GM12878 (cell line): ENCODE measurements at regions not wholly inside any gene's neighbourhood (a gene's known extent, or its start where the extent isn't known, plus 50 kb on each side); places are given as distances from the start of the nearest gene placed in this dataset.
A peak's percentile ranks its signal among the peaks of the same experiment; 100 is the strongest.

Source experiments
- ATAC-seq: fragments of 200-7000 bp; cut with Tn5 transposase; 3 replicates; pipeline ENCODE4 v1.9.1; 2020; ENCODE audit warnings: mild to moderate bottlenecking, moderate library complexity
- BruUV-seq: library from RNA; stranded (reverse); fragments of 400-500 nt; replicated peaks from 2 replicates; lab custom pipeline; 2021; lab: Mats Ljungman, UMichigan
- CTCF ChIA-PET: fragments of 300-600 bp; sonication (Branson Sonifier 250); formaldehyde crosslinking; extraction: SDS; loops from one replicate; lab custom pipeline; 2021; ENCODE audit warnings: inconsistent platforms; lab: Yijun Ruan, JAX
- POLR2A ChIA-PET: fragments of 350-600 bp; formaldehyde crosslinking; extraction: SDS; loops from one replicate; lab custom pipeline; 2021; ENCODE audit warnings: inconsistent platforms; lab: Charles Lee
- RAD21 ChIA-PET: fragments of 300-600 bp; sonication (Branson Sonifier 250); formaldehyde crosslinking; loops from one replicate; lab custom pipeline; 2023; ENCODE audit warnings: antibody characterized with exemption; ENCODE audit not compliant: unreplicated experiment; lab: Charles Lee
- SMC1A ChIA-PET: fragments of 300-600 bp; sonication (Branson Sonifier 250); formaldehyde crosslinking; loops from one replicate; lab custom pipeline; 2023; ENCODE audit not compliant: unreplicated experiment, uncharacterized antibody; lab: Charles Lee
- DNase-seq: peaks from one replicate; pipeline ENCODE4 v3.0.0-alpha.2; 2011; ENCODE audit warnings: low read depth, low spot score
- FAIRE-seq: peaks from 3 replicates; lab custom pipeline; 2011; peaks lifted over from hg19 to GRCh38; lab: Jason Lieb, UNC
- H2AFZ ChIP-seq: 2 replicates; pipeline ENCODE4 v1.6.0; 2011; ENCODE audit warnings: low read depth, low read length, control low read depth; ENCODE audit not compliant: control insufficient read depth
- H3K27ac ChIP-seq: 2 replicates; pipeline ENCODE4 v1.5.1; 2011; ENCODE audit warnings: control low read depth; ENCODE audit not compliant: control insufficient read depth, insufficient read depth
- H3K27me3 ChIP-seq, 2 experiments: replicated peaks in 1 of 2; 2 replicates each; pipeline versions ENCODE4 v1.6.0 to v1.6.1; 2011; ENCODE audit warnings: low read length in 1 of 2; ENCODE audit not compliant: control insufficient read depth in 2 of 2, insufficient read depth in 2 of 2
- H3K36me3 ChIP-seq, 2 experiments: 2 replicates each; pipeline ENCODE4 v1.5.1; 2011; ENCODE audit warnings: low read length in 1 of 2; ENCODE audit not compliant: control insufficient read depth in 2 of 2, insufficient read depth in 2 of 2
- H3K4me1 ChIP-seq: 2 replicates; pipeline ENCODE4 v1.6.1; 2011; ENCODE audit warnings: mild to moderate bottlenecking, low read length, moderate library complexity, mixed read lengths; ENCODE audit not compliant: control insufficient read depth, insufficient read depth
- H3K4me2 ChIP-seq: 2 replicates; pipeline ENCODE4 v1.6.0; 2011; ENCODE audit warnings: control low read depth; ENCODE audit not compliant: control insufficient read depth, insufficient read depth
- H3K4me3 ChIP-seq: fragments of 200-600 bp; sonication (generic); 2 replicates; pipeline ENCODE4 v1.5.1; 2016
- H3K79me2 ChIP-seq: 2 replicates; pipeline ENCODE4 v1.6.0; 2011; ENCODE audit warnings: low read length; ENCODE audit not compliant: control insufficient read depth, insufficient read depth
- H3K9ac ChIP-seq: 2 replicates; pipeline ENCODE4 v1.8.0; 2011; ENCODE audit warnings: low read length, control low read depth, mixed read lengths; ENCODE audit not compliant: control insufficient read depth, insufficient read depth
- H3K9me3 ChIP-seq: replicated peaks from 3 replicates; pipeline ENCODE4 v1.5.1; 2011; ENCODE audit warnings: mild to moderate bottlenecking, low read length; ENCODE audit not compliant: control insufficient read depth, insufficient read depth
- H4K20me1 ChIP-seq: 2 replicates; pipeline ENCODE4 v1.6.0; 2011; ENCODE audit not compliant: control insufficient read depth, insufficient read depth
- BACH1 ChIP-seq: fragments of 450-650 bp; IDR thresholded peaks from 2 replicates; pipeline ENCODE4 v1.6.1; 2017; ENCODE audit warnings: mild to moderate bottlenecking, borderline replicate concordance
- BCL11A ChIP-seq: IDR thresholded peaks from 2 replicates; pipeline ENCODE4 v1.6.1; 2011; ENCODE audit warnings: low read depth, low read length
- BMI1 ChIP-seq: fragments of 450-650 bp; IDR thresholded peaks from 2 replicates; pipeline ENCODE4 v1.6.1; 2016; ENCODE audit warnings: mild to moderate bottlenecking, moderate library complexity, borderline replicate concordance
- JUND ChIP-seq: IDR thresholded peaks from 2 replicates; pipeline ENCODE4 v1.6.1; 2012; ENCODE audit warnings: low read depth, mild to moderate bottlenecking, low read length, improper control_type of control experiment, moderate library complexity
- KLF5 ChIP-seq: fragments of 450-650 bp; IDR thresholded peaks from 2 replicates; pipeline ENCODE4 v1.6.1; 2014; ENCODE audit warnings: mild to moderate bottlenecking; ENCODE audit not compliant: partially characterized antibody
- RELA ChIP-seq: fragments of 450-650 bp; IDR thresholded peaks from 2 replicates; pipeline ENCODE4 v1.8.0; 2014; ENCODE audit warnings: borderline replicate concordance; ENCODE audit not compliant: partially characterized antibody
- SMC3 ChIP-seq: IDR thresholded peaks from 2 replicates; pipeline ENCODE4 v1.6.1; 2011; ENCODE audit warnings: low read length, improper control_type of control experiment, borderline replicate concordance
- WGBS: methylation state at CpG from one replicate; pipeline ENCODE4 v1.1.6; 2016; ENCODE audit warnings: low lambda C conversion rate; ENCODE audit not compliant: insufficient replicate concordance, insufficient coverage; ENCODE audit errors: missing lambda C conversion rate; 5-methylcytosine and 5-hydroxymethylcytosine counted together
- in situ Hi-C: fragments of 300-500 bp; cut with MboI; formaldehyde crosslinking; loops from 9 replicates; pipeline ENCODE4 v1.14.3; 2018; ENCODE audit warnings: mixed read lengths
- intact Hi-C: fragments of 100-400 bp; cut with micrococcal nuclease; formaldehyde crosslinking; loops from one replicate; pipeline ENCODE4 v1.14.2; 2022; ENCODE audit not compliant: unreplicated experiment
- TF ChIP-seq, protein P1 (sequence below), 3 experiments: IDR thresholded peaks in 2 of 3; conservative IDR thresholded peaks in 1 of 3; 2 replicates each; pipeline ENCODE4 v1.5.1; 2011; ENCODE audit warnings: low read depth in 3 of 3, low read length in 3 of 3, mild to moderate bottlenecking in 3 of 3, control low read depth in 2 of 3, moderate library complexity in 2 of 3, inconsistent platforms in 1 of 3, mixed read lengths in 1 of 3; ENCODE audit not compliant: control insufficient read depth in 2 of 3, insufficient read depth in 1 of 3; ENCODE audit errors: extremely low read depth in 1 of 3
- TF ChIP-seq, protein P2 (sequence below): fragments of 450-650 bp; IDR thresholded peaks from 2 replicates; pipeline ENCODE4 v1.6.1; 2017; ENCODE audit warnings: mild to moderate bottlenecking
- TF ChIP-seq, protein P3 (sequence below): IDR thresholded peaks from 2 replicates; pipeline ENCODE4 v1.6.1; 2012; ENCODE audit warnings: low read depth, low read length, improper control_type of control experiment

DNA sequence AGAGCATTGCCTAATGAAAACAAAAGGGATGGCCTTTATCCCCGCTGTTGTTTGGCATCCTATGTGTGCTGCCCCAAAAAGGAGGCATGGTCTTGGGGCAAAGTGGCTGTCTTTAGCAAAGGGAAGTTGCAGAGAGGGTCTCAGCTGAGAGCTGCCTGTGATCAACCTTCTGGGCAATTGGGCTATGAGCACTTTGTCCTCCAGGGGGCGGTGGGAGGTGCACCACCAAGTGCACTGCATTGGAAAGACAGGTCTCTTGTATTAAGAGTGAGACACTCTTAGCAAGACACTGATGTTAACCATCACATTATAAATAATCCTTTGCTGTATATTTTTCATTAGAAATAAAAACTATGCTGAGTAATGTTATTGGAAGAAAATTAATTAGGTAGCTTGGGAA is 314.8 kb downstream of the POM121L12 start:
- intact Hi-C loops: no loop called here
- H3K9me3 ChIP-seq: no peaks in the 10 kb centered on the region
- no peaks in the 10 kb centered on the region for H4K20me1 ChIP-seq
- no peak overlapping the region for H2AFZ ChIP-seq
- H3K4me3 ChIP-seq: no peak overlapping the region
- POLR2A ChIA-PET: no interaction called here
- no peaks in the 10 kb centered on the region for H3K4me1 ChIP-seq
- no peaks in the 10 kb centered on the region for H3K36me3 ChIP-seq
- RAD21 ChIA-PET: no interaction called here
- TF ChIP-seq, protein P1, sequence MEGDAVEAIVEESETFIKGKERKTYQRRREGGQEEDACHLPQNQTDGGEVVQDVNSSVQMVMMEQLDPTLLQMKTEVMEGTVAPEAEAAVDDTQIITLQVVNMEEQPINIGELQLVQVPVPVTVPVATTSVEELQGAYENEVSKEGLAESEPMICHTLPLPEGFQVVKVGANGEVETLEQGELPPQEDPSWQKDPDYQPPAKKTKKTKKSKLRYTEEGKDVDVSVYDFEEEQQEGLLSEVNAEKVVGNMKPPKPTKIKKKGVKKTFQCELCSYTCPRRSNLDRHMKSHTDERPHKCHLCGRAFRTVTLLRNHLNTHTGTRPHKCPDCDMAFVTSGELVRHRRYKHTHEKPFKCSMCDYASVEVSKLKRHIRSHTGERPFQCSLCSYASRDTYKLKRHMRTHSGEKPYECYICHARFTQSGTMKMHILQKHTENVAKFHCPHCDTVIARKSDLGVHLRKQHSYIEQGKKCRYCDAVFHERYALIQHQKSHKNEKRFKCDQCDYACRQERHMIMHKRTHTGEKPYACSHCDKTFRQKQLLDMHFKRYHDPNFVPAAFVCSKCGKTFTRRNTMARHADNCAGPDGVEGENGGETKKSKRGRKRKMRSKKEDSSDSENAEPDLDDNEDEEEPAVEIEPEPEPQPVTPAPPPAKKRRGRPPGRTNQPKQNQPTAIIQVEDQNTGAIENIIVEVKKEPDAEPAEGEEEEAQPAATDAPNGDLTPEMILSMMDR (IDR thresholded peaks at IDR 0.05 in 2 of 3, conservative IDR thresholded peaks at IDR 0.05 in 1 of 3; ENCODE audit: control insufficient read depth in 2 of 3, extremely low read depth in 1 of 3, insufficient read depth in 1 of 3, low read depth in 3 of 3, low read length in 3 of 3): peak; percentile 36 to 57 (median 50)
- TF ChIP-seq SMC3 (peak; percentile 19; the same call in 1 of the 2 replicates), RELA (no peak)
- SMC1A ChIA-PET: no interaction called here
- H3K9ac ChIP-seq: no peak overlapping the region
- DNase-seq (no peak), FAIRE-seq (no peak), ATAC-seq (peak; percentile 74)
- H3K27me3 ChIP-seq: no peaks in the 10 kb centered on the region
- BruUV-seq: no TSS peak
- WGBS: 0% methylated on average over 2 of the region's 2 CpGs
- no peak overlapping the region for H3K27ac ChIP-seq
- H3K4me2 ChIP-seq: no peak overlapping the region
- CTCF ChIA-PET: interaction anchor here (0.5 to 1.8 kb wide), 4 partner anchors 11 to 1336 kb away, joined by 3 to 6 read pairs (median 4); no protein-coding TSS in a partner anchor
- in situ Hi-C loops: no loop called here
- H3K79me2 ChIP-seq: no peaks in the 10 kb centered on the region

DNA sequence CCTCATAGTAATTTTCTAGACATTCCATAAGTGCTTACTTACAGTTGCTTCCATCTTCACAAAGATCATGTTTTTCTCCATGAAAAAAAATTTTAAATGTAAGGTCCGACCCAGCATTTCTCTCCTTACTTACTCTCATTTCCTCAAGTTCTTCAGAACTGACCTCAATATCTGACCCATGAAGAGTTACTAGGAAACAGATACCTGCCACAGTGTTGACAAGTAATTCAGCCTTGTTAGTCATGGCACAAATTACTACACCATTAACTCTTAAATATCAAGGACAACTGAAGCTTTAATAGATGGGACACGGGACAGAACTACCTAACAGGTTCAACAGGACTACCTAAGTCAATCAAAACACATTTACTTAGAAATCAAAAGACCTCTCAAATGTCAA is 316.2 kb downstream of the POM121L12 start:
- intact Hi-C loops (no loop called here), in situ Hi-C loops (no loop called here)
- Histone ChIP-seq H3K4me1 (no peaks in the 10 kb centered on the region), H3K9me3 (no peaks in the 10 kb centered on the region), H3K9ac (no peak overlapping the region), H3K4me3 (no peak overlapping the region), H3K36me3 (no peaks in the 10 kb centered on the region), H3K79me2 (no peaks in the 10 kb centered on the region), H3K4me2 (no peak overlapping the region), H2AFZ (no peak overlapping the region), H3K27me3 (no peaks in the 10 kb centered on the region), H4K20me1 (no peaks in the 10 kb centered on the region), H3K27ac (no peak overlapping the region)
- no peak for TF ChIP-seq JUND
- no peak for TF ChIP-seq BACH1
- TF ChIP-seq, protein P2, sequence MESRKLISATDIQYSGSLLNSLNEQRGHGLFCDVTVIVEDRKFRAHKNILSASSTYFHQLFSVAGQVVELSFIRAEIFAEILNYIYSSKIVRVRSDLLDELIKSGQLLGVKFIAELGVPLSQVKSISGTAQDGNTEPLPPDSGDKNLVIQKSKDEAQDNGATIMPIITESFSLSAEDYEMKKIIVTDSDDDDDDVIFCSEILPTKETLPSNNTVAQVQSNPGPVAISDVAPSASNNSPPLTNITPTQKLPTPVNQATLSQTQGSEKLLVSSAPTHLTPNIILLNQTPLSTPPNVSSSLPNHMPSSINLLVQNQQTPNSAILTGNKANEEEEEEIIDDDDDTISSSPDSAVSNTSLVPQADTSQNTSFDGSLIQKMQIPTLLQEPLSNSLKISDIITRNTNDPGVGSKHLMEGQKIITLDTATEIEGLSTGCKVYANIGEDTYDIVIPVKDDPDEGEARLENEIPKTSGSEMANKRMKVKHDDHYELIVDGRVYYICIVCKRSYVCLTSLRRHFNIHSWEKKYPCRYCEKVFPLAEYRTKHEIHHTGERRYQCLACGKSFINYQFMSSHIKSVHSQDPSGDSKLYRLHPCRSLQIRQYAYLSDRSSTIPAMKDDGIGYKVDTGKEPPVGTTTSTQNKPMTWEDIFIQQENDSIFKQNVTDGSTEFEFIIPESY: no peak
- no peak for TF ChIP-seq BCL11A
- TF ChIP-seq BMI1: no peak
- TF ChIP-seq KLF5: no peak
- TF ChIP-seq, protein P3, sequence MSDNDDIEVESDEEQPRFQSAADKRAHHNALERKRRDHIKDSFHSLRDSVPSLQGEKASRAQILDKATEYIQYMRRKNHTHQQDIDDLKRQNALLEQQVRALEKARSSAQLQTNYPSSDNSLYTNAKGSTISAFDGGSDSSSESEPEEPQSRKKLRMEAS: no peak
- no peak for DNase-seq
- FAIRE-seq: no peak
- ChIA-PET CTCF (no interaction called here), POLR2A (no interaction called here), RAD21 (no interaction called here), SMC1A (no interaction called here)
- ATAC-seq: no peak
- 3% methylated on average over 2 of the region's 2 CpGs for WGBS
- no TSS peak for BruUV-seq
